ENCODE measurements at regions not wholly inside any gene's neighbourhood (a gene's known extent, or its start where the extent isn't known, plus 50 kb on each side); places are given as distances from the start of the nearest gene placed in this dataset.
A peak's percentile ranks its signal among the peaks of the same experiment; 100 is the strongest.

DNA sequence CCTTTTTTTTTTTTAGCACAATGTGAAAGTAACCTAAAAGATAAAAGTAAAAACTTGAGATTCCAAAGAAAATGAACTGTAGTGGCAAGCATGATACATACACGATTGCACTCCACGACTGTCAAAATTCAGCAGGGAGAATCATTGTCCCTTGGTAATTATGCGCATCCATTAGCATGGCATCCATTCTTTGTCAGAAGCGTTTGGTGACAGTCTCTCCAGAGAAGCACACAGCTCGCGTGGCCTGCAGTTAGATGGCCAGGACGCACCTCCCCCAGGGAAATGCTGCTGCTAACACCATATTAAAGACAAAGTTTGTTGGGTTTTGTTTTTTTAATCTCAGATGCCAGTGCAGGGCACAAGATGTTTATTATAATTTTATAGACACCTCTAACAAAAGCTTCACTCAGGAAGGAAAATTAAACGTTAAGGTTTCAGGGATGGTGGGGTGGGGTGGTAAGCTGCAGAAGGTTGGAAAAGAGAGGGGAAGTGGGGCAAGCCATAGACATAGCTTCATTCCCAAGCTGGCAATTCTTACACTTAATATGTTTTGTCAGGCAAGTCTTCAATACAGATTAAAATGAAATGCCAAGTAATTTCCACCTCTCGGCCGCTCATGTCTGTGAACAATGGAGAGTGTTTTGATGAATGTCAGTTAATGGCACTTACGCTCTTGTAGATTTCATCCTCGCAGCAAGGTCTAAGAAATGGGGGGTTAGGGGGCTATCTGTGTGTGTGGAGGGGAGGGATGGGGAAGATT lies 142.8 kb upstream of the TOPAZ1 start:
- intact Hi-C loops (cut with DNase I), result no loop called here
- no peak for DNase-seq
- Histone ChIP-seq H3K9me3 (no peaks in the 10 kb centered on the region), H3K27me3 (peaks cover 3 to 22% of the 10 kb centered on the region in 2 donors), H3K36me3 (no peaks in the 10 kb centered on the region), H3K4me3 (no peak overlapping the region), H3K4me1 (no peaks in the 10 kb centered on the region), H3K27ac (no peak overlapping the region)
- no peak for ATAC-seq
- TF ChIP-seq, protein P1, sequence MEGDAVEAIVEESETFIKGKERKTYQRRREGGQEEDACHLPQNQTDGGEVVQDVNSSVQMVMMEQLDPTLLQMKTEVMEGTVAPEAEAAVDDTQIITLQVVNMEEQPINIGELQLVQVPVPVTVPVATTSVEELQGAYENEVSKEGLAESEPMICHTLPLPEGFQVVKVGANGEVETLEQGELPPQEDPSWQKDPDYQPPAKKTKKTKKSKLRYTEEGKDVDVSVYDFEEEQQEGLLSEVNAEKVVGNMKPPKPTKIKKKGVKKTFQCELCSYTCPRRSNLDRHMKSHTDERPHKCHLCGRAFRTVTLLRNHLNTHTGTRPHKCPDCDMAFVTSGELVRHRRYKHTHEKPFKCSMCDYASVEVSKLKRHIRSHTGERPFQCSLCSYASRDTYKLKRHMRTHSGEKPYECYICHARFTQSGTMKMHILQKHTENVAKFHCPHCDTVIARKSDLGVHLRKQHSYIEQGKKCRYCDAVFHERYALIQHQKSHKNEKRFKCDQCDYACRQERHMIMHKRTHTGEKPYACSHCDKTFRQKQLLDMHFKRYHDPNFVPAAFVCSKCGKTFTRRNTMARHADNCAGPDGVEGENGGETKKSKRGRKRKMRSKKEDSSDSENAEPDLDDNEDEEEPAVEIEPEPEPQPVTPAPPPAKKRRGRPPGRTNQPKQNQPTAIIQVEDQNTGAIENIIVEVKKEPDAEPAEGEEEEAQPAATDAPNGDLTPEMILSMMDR (IDR thresholded peaks at IDR 0.05), result no peak

DNA sequence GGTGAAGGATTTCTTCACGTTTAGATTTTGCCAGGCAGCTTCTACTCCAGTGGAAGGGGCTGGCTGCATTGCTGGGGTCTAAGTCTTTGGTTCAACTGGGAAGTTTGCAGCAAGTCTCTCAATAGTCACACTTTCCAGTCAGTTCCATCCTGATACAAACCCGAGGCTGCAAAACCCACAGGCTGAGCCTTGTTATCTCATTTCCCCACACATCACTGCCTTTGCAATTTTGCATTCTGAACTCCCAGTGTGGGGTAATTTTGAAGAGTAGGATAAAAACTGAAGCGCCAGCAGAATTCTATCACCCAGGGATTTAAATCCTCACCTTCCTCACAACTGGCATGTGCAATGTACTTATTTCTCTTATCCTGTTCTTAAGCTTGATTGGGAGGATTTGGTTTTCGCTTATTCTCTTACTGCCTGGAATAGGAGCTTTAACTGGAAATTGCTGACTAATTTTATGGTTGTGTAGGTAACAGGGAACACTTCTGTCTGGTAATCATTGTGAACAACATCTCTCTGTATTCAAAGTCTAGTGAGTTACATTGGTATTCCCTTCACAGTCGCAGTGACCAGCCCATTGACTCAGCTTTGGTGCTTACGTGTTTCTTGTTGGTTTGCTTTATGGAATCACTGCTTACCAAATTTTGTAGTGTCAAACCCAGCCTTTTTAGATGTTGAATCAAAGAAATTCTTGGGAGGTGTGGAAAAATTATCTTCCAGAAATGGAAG lies 142.0 kb upstream of the TOPAZ1 start:
- Histone ChIP-seq H3K36me3 (no peaks in the 10 kb centered on the region), H3K27ac (no peak overlapping the region), H3K27me3 (peaks cover 3 to 22% of the 10 kb centered on the region in 2 donors), H3K4me3 (no peak overlapping the region), H3K4me1 (peaks cover 0 to 2% of the 10 kb centered on the region in 2 donors), H3K9me3 (no peaks in the 10 kb centered on the region)
- no peak for ATAC-seq
- no peak for DNase-seq
- TF ChIP-seq, protein P1 (IDR thresholded peaks at IDR 0.05), result no peak
- intact Hi-C loops (cut with DNase I), result no loop called here

DNA sequence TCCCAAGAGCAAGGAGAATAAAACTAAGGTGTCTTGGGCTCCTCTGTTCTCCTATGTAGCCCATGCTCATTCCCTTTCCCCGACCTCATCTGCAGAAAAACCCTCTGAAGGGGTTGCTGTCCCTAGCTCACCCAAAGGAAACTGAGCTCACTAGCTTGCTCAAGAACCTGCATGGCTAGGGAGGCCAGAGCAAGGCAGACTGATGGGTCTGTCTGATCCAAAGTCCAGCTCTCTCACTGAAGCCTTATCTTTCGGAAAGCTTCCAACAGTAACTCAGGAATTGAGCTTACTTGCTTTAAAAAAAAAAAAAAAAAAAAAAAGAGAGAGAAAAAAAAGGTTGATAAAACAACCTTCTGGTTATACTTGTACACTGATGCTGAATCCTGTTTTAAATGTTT lies 141.4 kb upstream of the TOPAZ1 start:
- no peak overlapping the region for H3K4me3 ChIP-seq
- peaks cover 3 to 22% of the 10 kb centered on the region in 2 donors for H3K27me3 ChIP-seq
- H3K27ac ChIP-seq, result no peak overlapping the region
- H3K9me3 ChIP-seq, result no peaks in the 10 kb centered on the region
- TF ChIP-seq, protein P1 (IDR thresholded peaks at IDR 0.05), result no peak
- peaks cover 0 to 3% of the 10 kb centered on the region in 2 donors for H3K4me1 ChIP-seq
- no peak for ATAC-seq
- DNase-seq, result no peak
- intact Hi-C loops (cut with DNase I), result no loop called here
- H3K36me3 ChIP-seq, result no peaks in the 10 kb centered on the region

- DNase-seq (no peak), ATAC-seq (peak; percentile 24)
- H3K36me3 ChIP-seq, result no peaks in the 10 kb centered on the region
- H3K27me3 ChIP-seq, result peaks cover 3 to 29% of the 10 kb centered on the region in 2 donors
- intact Hi-C loops (cut with DNase I), result no loop called here
- no peak overlapping the region for H3K4me3 ChIP-seq
- H3K27ac ChIP-seq, result no peak overlapping the region
- no peaks in the 10 kb centered on the region for H3K9me3 ChIP-seq
- peaks cover 0 to 3% of the 10 kb centered on the region in 2 donors for H3K4me1 ChIP-seq
- TF ChIP-seq, protein P1 (IDR thresholded peaks at IDR 0.05), result no peak
Measured at GRCh38 chr3:44104043-44104442, 137.6 kb upstream of the TOPAZ1 start.

- intact Hi-C loops (cut with DNase I), result no loop called here
- peak; percentile 99 for ATAC-seq
Measured at GRCh38 chr3:44104668-44105321, 136.9 kb upstream of the TOPAZ1 start.

More at GRCh38 chr3:44104668-44105321, 136.9 kb upstream of the TOPAZ1 start:
- Histone ChIP-seq H3K27ac (no peak overlapping the region), H3K4me3 (no peak overlapping the region), H3K27me3 (peaks cover 3 to 29% of the 10 kb centered on the region in 2 donors), H3K36me3 (no peaks in the 10 kb centered on the region), H3K9me3 (no peaks in the 10 kb centered on the region), H3K4me1 (peaks cover 0 to 3% of the 10 kb centered on the region in 2 donors)
- DNase-seq, result no peak
- TF ChIP-seq, protein P1 (IDR thresholded peaks at IDR 0.05), result no peak
